A549 (cell line): ENCODE measurements at regions not wholly inside any gene's neighbourhood (a gene's known extent, or its start where the extent isn't known, plus 50 kb on each side); places are given as distances from the start of the nearest gene placed in this dataset.
A peak's percentile ranks its signal among the peaks of the same experiment; 100 is the strongest.

Experiments used
- ATAC-seq, 2 experiments: fragments of 200-7000 bp in 1 of 2; fragments of >200 bp in 1 of 2; cut with Nextera tagmentation in 1 of 2; cut with Tn5 transposase in 1 of 2; 3 replicates each; pipeline versions ENCODE4 v1.8.0 to v1.9.1; 2018 to 2020; ENCODE audit warnings: mild to moderate bottlenecking in 1 of 2, moderate library complexity in 1 of 2
- CTCF ChIA-PET: fragments of 300-600 bp; sonication (Branson Sonifier 250); formaldehyde crosslinking; extraction: SDS; loops from one replicate; lab custom pipeline; 2021; ENCODE audit warnings: antibody characterized with exemption, inconsistent platforms; lab: Yijun Ruan, JAX
- POLR2A ChIA-PET: fragments of 350-600 bp; formaldehyde crosslinking; extraction: SDS; loops from one replicate; lab custom pipeline; 2021; ENCODE audit warnings: antibody characterized with exemption, inconsistent platforms; lab: Yijun Ruan, JAX
- DNase-seq, 2 experiments: peaks; one replicate each; pipeline versions ENCODE4 v3.0.0 to v3.0.0-alpha.2; 2011 to 2016; ENCODE audit warnings: low read depth in 1 of 2, low spot score in 1 of 2
- FAIRE-seq: peaks from 2 replicates; lab custom pipeline; 2011; peaks lifted over from hg19 to GRCh38; lab: Jason Lieb, UNC
- H3K27ac ChIP-seq, 2 experiments: fragments of >200 bp; sonication (Bioruptor Twin); formaldehyde crosslinking; 3 replicates each; pipeline ENCODE4 v1.5.1; 2016 to 2017
- H3K4me1 ChIP-seq: fragments of >200 bp; sonication (Bioruptor Twin); formaldehyde crosslinking; 3 replicates; pipeline ENCODE4 v1.6.1; 2016
- H3K4me2 ChIP-seq: fragments of >200 bp; sonication (Bioruptor Twin); formaldehyde crosslinking; 3 replicates; pipeline ENCODE4 v1.6.1; 2016
- H3K4me3 ChIP-seq: fragments of >200 bp; sonication (Bioruptor Twin); formaldehyde crosslinking; 3 replicates; pipeline ENCODE4 v1.5.1; 2016
- H3K9me3 ChIP-seq: fragments of >200 bp; sonication (Bioruptor Twin); formaldehyde crosslinking; 3 replicates; pipeline ENCODE4 v1.6.1; 2016
- BHLHE40 ChIP-seq: IDR thresholded peaks from 2 replicates; pipeline ENCODE4 v1.6.1; 2012; ENCODE audit warnings: low read depth, low read length, inconsistent platforms
- CBX2 ChIP-seq: fragments of 200-600 bp; sonication (generic); IDR thresholded peaks from 2 replicates; pipeline ENCODE4 v1.6.1; 2016; ENCODE audit warnings: low read depth, mild to moderate bottlenecking, borderline replicate concordance
- ESRRA ChIP-seq: fragments of 150-350 bp; IDR thresholded peaks from 2 replicates; pipeline ENCODE4 v1.6.1; 2014; ENCODE audit warnings: mild to moderate bottlenecking, low read length, borderline replicate concordance
- FOSL2 ChIP-seq, 2 experiments: fragments of 450-650 bp in 1 of 2; fragments of >200 bp in 1 of 2; sonication (Bioruptor Twin) in 1 of 2; formaldehyde crosslinking; IDR thresholded peaks; 2 replicates each; pipeline versions ENCODE4 v1.5.0 to v1.6.1; 2016 to 2020; ENCODE audit warnings: mild to moderate bottlenecking in 1 of 2, moderate library complexity in 1 of 2
- FOXS1 ChIP-seq: fragments of 250-450 bp; sonication (Bioruptor Pico); IDR thresholded peaks from 2 replicates; pipeline ENCODE4 v1.5.0; 2020; ENCODE audit warnings: mild to moderate bottlenecking, moderate library complexity
- HES2 ChIP-seq: fragments of >200 bp; sonication (Bioruptor Twin); formaldehyde crosslinking; IDR thresholded peaks from 2 replicates; pipeline ENCODE4 v1.6.1; 2016
- HOXB13 ChIP-seq: fragments of 250-450 bp; sonication (Bioruptor Pico); IDR thresholded peaks from 2 replicates; pipeline ENCODE4 v1.5.0; 2020; ENCODE audit warnings: low read depth, mild to moderate bottlenecking, moderate library complexity
- JUNB ChIP-seq: fragments of >200 bp; sonication (Bioruptor Twin); formaldehyde crosslinking; IDR thresholded peaks from 2 replicates; pipeline ENCODE4 v1.6.1; 2016
- KDM1A ChIP-seq: fragments of 200-600 bp; sonication (generic); IDR thresholded peaks from 2 replicates; pipeline ENCODE4 v1.6.1; 2016; ENCODE audit warnings: low read depth, mild to moderate bottlenecking
- MAFK ChIP-seq: fragments of 450-650 bp; IDR thresholded peaks from 2 replicates; pipeline ENCODE4 v1.6.1; 2014; ENCODE audit not compliant: partially characterized antibody
- MAX ChIP-seq: IDR thresholded peaks from 2 replicates; pipeline ENCODE4 v1.6.1; 2012
- RAD21 ChIP-seq, 2 experiments: fragments of >200 bp in 1 of 2; sonication (Bioruptor Twin) in 1 of 2; formaldehyde crosslinking in 1 of 2; IDR thresholded peaks in 1 of 2; conservative IDR thresholded peaks in 1 of 2; 2 replicates in 1 of 2; 3 replicates in 1 of 2; pipeline ENCODE4 v1.6.1; 2012 to 2018; ENCODE audit warnings: inconsistent platforms in 1 of 2
- RARB ChIP-seq: fragments of 250-450 bp; sonication (Bioruptor Pico); IDR thresholded peaks from 2 replicates; pipeline ENCODE4 v1.8.0; 2021; ENCODE audit warnings: mild to moderate bottlenecking, moderate library complexity
- RFX5 ChIP-seq: fragments of 450-650 bp; IDR thresholded peaks from 2 replicates; pipeline ENCODE4 v1.7.1; 2014; ENCODE audit warnings: antibody characterized with exemption, mild to moderate bottlenecking, moderate library complexity
- RNF2 ChIP-seq: fragments of 200-600 bp; sonication (generic); IDR thresholded peaks from 2 replicates; pipeline ENCODE4 v1.6.1; 2016; ENCODE audit warnings: low read depth, mild to moderate bottlenecking, antibody characterized with exemption, moderate library complexity, borderline replicate concordance
- TFCP2L1 ChIP-seq: fragments of 250-450 bp; sonication (Bioruptor Pico); IDR thresholded peaks from 2 replicates; pipeline ENCODE4 v1.5.0; 2021; ENCODE audit warnings: mild to moderate bottlenecking
- USF2 ChIP-seq: fragments of 450-650 bp; IDR thresholded peaks from 2 replicates; pipeline ENCODE4 v1.6.1; 2014; ENCODE audit warnings: antibody characterized with exemption
- ZNF302 ChIP-seq: fragments of 250-450 bp; sonication (Bioruptor Pico); IDR thresholded peaks from 2 replicates; pipeline ENCODE4 v1.9.0; 2021; ENCODE audit warnings: inconsistent platforms, mild to moderate bottlenecking, moderate library complexity
- ZSCAN20 ChIP-seq: fragments of 250-450 bp; sonication (Bioruptor Pico); IDR thresholded peaks from 2 replicates; pipeline ENCODE4 v1.8.0; 2022; ENCODE audit warnings: mild to moderate bottlenecking, moderate library complexity
- WGBS: methylation state at CpG from one replicate; pipeline ENCODE4 v1.1.6; 2017; ENCODE audit errors: missing lambda C conversion rate; 5-methylcytosine and 5-hydroxymethylcytosine counted together
- TF ChIP-seq, protein P1 (sequence below): fragments of 250-450 bp; sonication (Bioruptor Pico); IDR thresholded peaks from 2 replicates; pipeline ENCODE4 v1.5.0; 2020; ENCODE audit warnings: low read depth, mild to moderate bottlenecking, moderate library complexity
- TF ChIP-seq, protein P2 (sequence below): fragments of 250-450 bp; sonication (Bioruptor Pico); IDR thresholded peaks from 2 replicates; pipeline ENCODE4 v1.5.0; 2021; ENCODE audit warnings: mild to moderate bottlenecking, moderate library complexity, borderline replicate concordance
- TF ChIP-seq, protein P3 (sequence below): fragments of >200 bp; sonication (Bioruptor Twin); formaldehyde crosslinking; IDR thresholded peaks from 3 replicates; pipeline ENCODE4 v1.6.1; 2016

DNA sequence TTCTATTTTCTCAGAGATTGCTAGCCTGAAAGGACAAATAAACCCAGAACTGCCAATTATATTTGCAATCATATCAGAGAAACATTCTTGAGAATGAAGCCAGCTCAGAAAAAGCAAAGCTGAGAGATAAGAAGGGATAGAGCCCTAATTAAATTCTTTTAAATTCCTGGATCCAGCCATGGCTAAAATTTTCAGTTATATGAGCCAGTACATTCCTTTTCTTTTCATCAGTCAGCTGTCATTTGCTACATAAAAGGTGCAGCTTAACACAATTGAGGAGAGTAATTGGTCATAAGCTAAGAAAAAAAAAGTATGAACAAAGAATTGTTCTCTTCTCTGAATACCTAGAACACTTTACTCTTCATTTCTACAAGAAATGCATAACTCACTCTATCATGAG lies 303.5 kb upstream of the FIGN start:
- Histone ChIP-seq H3K4me3 (no peak overlapping the region), H3K4me1 (no peaks in the 10 kb centered on the region), H3K4me2 (no peak overlapping the region), H3K9me3 (no peaks in the 10 kb centered on the region), H3K27ac (no peak overlapping the region)
- ChIA-PET CTCF (no interaction called here), POLR2A (no interaction called here)
- FAIRE-seq (no peak), ATAC-seq (no peak), DNase-seq (no peak)
- no peak for TF ChIP-seq BHLHE40
- no peak for TF ChIP-seq CBX2
- TF ChIP-seq ZNF302 = no peak
- no peak for TF ChIP-seq MAX
- TF ChIP-seq, protein P1, sequence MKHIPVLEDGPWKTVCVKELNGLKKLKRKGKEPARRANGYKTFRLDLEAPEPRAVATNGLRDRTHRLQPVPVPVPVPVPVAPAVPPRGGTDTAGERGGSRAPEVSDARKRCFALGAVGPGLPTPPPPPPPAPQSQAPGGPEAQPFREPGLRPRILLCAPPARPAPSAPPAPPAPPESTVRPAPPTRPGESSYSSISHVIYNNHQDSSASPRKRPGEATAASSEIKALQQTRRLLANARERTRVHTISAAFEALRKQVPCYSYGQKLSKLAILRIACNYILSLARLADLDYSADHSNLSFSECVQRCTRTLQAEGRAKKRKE (CRISPR knock-in tag) = no peak
- TF ChIP-seq RNF2 = no peak
- TF ChIP-seq RAD21 (conservative IDR thresholded peaks at IDR 0.05 in 1 of 2, IDR thresholded peaks at IDR 0.05 in 1 of 2) = no peak
- no peak for TF ChIP-seq JUNB
- TF ChIP-seq FOXS1 (CRISPR knock-in tag) = no peak
- no peak for TF ChIP-seq RFX5
- no peak for TF ChIP-seq FOSL2 (IDR thresholded peaks at IDR 0.05)
- TF ChIP-seq FOSL2 (CRISPR knock-in tag; IDR thresholded peaks at IDR 0.05) = no peak
- TF ChIP-seq TFCP2L1 (CRISPR knock-in tag) = no peak
- TF ChIP-seq, protein P2, sequence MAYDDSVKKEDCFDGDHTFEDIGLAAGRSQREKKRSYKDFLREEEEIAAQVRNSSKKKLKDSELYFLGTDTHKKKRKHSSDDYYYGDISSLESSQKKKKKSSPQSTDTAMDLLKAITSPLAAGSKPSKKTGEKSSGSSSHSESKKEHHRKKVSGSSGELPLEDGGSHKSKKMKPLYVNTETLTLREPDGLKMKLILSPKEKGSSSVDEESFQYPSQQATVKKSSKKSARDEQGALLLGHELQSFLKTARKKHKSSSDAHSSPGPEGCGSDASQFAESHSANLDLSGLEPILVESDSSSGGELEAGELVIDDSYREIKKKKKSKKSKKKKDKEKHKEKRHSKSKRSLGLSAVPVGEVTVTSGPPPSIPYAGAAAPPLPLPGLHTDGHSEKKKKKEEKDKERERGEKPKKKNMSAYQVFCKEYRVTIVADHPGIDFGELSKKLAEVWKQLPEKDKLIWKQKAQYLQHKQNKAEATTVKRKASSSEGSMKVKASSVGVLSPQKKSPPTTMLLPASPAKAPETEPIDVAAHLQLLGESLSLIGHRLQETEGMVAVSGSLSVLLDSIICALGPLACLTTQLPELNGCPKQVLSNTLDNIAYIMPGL (CRISPR knock-in tag) = no peak
- TF ChIP-seq HES2 = no peak
- TF ChIP-seq, protein P3, sequence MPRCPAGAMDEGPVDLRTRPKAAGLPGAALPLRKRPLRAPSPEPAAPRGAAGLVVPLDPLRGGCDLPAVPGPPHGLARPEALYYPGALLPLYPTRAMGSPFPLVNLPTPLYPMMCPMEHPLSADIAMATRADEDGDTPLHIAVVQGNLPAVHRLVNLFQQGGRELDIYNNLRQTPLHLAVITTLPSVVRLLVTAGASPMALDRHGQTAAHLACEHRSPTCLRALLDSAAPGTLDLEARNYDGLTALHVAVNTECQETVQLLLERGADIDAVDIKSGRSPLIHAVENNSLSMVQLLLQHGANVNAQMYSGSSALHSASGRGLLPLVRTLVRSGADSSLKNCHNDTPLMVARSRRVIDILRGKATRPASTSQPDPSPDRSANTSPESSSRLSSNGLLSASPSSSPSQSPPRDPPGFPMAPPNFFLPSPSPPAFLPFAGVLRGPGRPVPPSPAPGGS = no peak
- no peak for TF ChIP-seq ESRRA

DNA sequence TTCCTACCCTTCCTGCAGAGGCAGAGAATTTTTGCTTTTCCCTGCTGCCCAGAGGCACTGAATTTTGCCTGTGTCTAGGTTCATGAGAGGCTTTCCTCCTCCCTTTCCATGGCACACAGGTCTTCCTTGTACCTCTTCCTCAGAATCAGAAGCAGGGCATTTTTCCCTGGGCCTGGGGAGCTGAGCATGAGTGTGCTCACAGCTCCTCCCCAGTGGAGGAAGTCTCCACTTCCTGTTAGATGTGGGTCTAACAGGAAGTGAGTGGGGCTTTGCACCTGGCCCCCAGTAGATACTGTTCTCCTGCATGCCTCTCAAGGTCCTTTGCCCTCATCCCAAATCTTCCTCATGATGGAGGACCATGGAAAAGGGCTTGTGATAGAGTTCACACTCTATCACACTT lies 297.2 kb upstream of the FIGN start:
- DNase-seq (no peak), FAIRE-seq (no peak), ATAC-seq (no peak)
- Histone ChIP-seq H3K4me2 (no peak overlapping the region), H3K4me3 (no peak overlapping the region), H3K9me3 (no peaks in the 10 kb centered on the region), H3K4me1 (no peaks in the 10 kb centered on the region), H3K27ac (no peak overlapping the region)
- CTCF ChIA-PET = no interaction called here
- POLR2A ChIA-PET = no interaction called here
- TF ChIP-seq ZSCAN20 (CRISPR knock-in tag) = no peak
- no peak for TF ChIP-seq KDM1A
- TF ChIP-seq JUNB = no peak
- no peak for TF ChIP-seq RARB

GRCh38 chr2:164030623-164031022 lies 294.8 kb upstream of the FIGN start:
- Histone ChIP-seq H3K4me1 (no peaks in the 10 kb centered on the region), H3K27ac (no peak overlapping the region), H3K4me3 (no peak overlapping the region), H3K4me2 (no peak overlapping the region), H3K9me3 (no peaks in the 10 kb centered on the region)
- CTCF ChIA-PET = no interaction called here
- no peak for ATAC-seq
- POLR2A ChIA-PET = no interaction called here
- 54% methylated on average over 2 of the region's 2 CpGs for WGBS
- FAIRE-seq = no peak
- TF ChIP-seq USF2 (no peak), MAFK (peak; percentile 63), HOXB13 (CRISPR knock-in tag) (no peak)
- TF ChIP-seq, all 56 proteins: peak for 1
- no peak for DNase-seq
